GM13976 (cell line): ENCODE measurements at regions not wholly inside any gene's neighbourhood (a gene's known extent, or its start where the extent isn't known, plus 50 kb on each side); places are given as distances from the start of the nearest gene placed in this dataset.
"Not testable (repeated sequence)": the region's sequence is repeated elsewhere in the genome, so short reads cannot be mapped to it uniquely, and the experiment has no call there.

Experiments
- DNase-seq: peaks from one replicate; pipeline ENCODE4 v3.0.0; 2012; ENCODE audit warnings: low spot score
- CTCF ChIP-seq: IDR thresholded peaks from 2 replicates; pipeline ENCODE4 v1.5.1; 2012; ENCODE audit warnings: borderline replicate concordance, mild to moderate bottlenecking; ENCODE audit not compliant: insufficient read depth; ENCODE audit errors: extremely low read depth, missing control alignments, control extremely low read depth
- in situ Hi-C: fragments of 300-500 bp; cut with MboI; formaldehyde crosslinking; loops from one replicate; pipeline ENCODE4 v1.12.0; 2022; ENCODE audit warnings: low sequenced_read_pairs, mixed read lengths, inconsistent platforms; ENCODE audit not compliant: unreplicated experiment

GRCh38 chr15:62665449-62665848 lies 377.1 kb upstream of the TPM1 start:
- in situ Hi-C loops: no loop called here
- no peak for DNase-seq
- TF ChIP-seq CTCF: no peak

- TF ChIP-seq CTCF: no peak
- no peak for DNase-seq
- in situ Hi-C loops: no loop called here
These were observed 376.5 kb upstream of the TPM1 start for GRCh38 chr15:62666046-62666445.

GRCh38 chr15:62672268-62672667 lies 370.3 kb upstream of the TPM1 start:
- TF ChIP-seq CTCF: no peak
- DNase-seq: no peak
- in situ Hi-C loops: no loop called here

- no peak for TF ChIP-seq CTCF
- no peak for DNase-seq
- in situ Hi-C loops: no loop called here
These were observed 365.7 kb upstream of the TPM1 start for GRCh38 chr15:62676891-62677290.

- DNase-seq: no peak
- no peak for TF ChIP-seq CTCF
- in situ Hi-C loops: no loop called here
These were observed 360.3 kb upstream of the TPM1 start for GRCh38 chr15:62681939-62682896.

- in situ Hi-C loops, DNase-seq: not testable (repeated sequence)
These were observed 359.4 kb upstream of the TPM1 start for GRCh38 chr15:62683192-62683591.

GRCh38 chr15:62684123-62684808 lies 358.3 kb upstream of the TPM1 start:
- no peak for TF ChIP-seq CTCF
- no peak for DNase-seq
- in situ Hi-C loops: no loop called here
